Keratinocyte (primary cell): ENCODE measurements at regions not wholly inside any gene's neighbourhood (a gene's known extent, or its start where the extent isn't known, plus 50 kb on each side); places are given as distances from the start of the nearest gene placed in this dataset.

ENCODE experiments used
- EZH2 ChIP-seq: IDR thresholded peaks from one replicate; pipeline ENCODE4 v1.6.1; 2012; ENCODE audit warnings: inconsistent platforms, mild to moderate bottlenecking, low read length, moderate library complexity
- TF ChIP-seq, protein P1 (sequence below), 3 experiments: IDR thresholded peaks in 1 of 3; conservative IDR thresholded peaks in 1 of 3; optimal IDR thresholded peaks in 1 of 3; 2 replicates in 2 of 3; 3 replicates in 1 of 3; pipeline versions ENCODE3 to v1.5.1; 2011; ENCODE audit warnings: low read length in 3 of 3, mild to moderate bottlenecking in 3 of 3, moderate library complexity in 2 of 3, control low read depth in 1 of 3, inconsistent platforms in 1 of 3; ENCODE audit not compliant: insufficient read depth in 2 of 3; ENCODE audit errors: extremely low read depth in 1 of 3

DNA sequence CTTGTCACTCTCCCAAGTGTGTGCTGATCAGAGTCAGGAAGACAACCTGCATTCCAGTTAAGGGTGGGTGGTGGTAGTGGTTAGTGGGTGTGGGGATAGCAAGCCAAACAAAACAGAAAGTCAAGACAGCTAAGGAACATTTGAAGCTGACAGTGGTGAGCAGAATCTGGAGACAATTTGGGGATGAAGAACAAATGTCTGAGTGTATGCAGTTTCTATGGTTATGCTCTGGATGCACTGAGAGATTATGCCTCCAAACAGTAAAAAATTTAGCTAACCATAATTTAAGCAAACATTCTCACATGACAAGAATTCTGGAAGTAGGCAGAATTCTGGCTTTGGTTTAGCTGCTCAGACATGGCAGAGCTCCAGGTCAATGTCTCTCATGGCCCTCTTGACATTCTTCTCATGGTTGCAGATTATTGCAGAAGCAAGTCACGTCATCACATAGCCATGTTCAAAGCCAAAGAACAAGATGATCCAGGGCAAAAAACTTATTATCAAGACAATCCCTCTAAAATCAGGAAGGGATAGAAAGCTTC is 148.7 kb downstream of the LURAP1L start:
- no peak for TF ChIP-seq EZH2
- TF ChIP-seq, protein P1, sequence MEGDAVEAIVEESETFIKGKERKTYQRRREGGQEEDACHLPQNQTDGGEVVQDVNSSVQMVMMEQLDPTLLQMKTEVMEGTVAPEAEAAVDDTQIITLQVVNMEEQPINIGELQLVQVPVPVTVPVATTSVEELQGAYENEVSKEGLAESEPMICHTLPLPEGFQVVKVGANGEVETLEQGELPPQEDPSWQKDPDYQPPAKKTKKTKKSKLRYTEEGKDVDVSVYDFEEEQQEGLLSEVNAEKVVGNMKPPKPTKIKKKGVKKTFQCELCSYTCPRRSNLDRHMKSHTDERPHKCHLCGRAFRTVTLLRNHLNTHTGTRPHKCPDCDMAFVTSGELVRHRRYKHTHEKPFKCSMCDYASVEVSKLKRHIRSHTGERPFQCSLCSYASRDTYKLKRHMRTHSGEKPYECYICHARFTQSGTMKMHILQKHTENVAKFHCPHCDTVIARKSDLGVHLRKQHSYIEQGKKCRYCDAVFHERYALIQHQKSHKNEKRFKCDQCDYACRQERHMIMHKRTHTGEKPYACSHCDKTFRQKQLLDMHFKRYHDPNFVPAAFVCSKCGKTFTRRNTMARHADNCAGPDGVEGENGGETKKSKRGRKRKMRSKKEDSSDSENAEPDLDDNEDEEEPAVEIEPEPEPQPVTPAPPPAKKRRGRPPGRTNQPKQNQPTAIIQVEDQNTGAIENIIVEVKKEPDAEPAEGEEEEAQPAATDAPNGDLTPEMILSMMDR (optimal IDR thresholded peaks at IDR 0.05 in 1 of 3, IDR thresholded peaks at IDR 0.05 in 1 of 3, conservative IDR thresholded peaks at IDR 0.05 in 1 of 3; ENCODE audit: extremely low read depth in 1 of 3, insufficient read depth in 2 of 3, low read length in 3 of 3): no peak
